ENCODE measurements at regions not wholly inside any gene's neighbourhood (a gene's known extent, or its start where the extent isn't known, plus 50 kb on each side); places are given as distances from the start of the nearest gene placed in this dataset.
A peak's percentile ranks its signal among the peaks of the same experiment; 100 is the strongest.
"Not testable (repeated sequence)": the region's sequence is repeated elsewhere in the genome, so short reads cannot be mapped to it uniquely, and the experiment has no call there.

- TF ChIP-seq CTCF (IDR thresholded peaks at IDR 0.05; ENCODE audit: extremely low read depth, insufficient read depth, missing control alignments), result no peak
- DNase-seq (ENCODE audit: low spot score), result peak; percentile 36
- in situ Hi-C loops (cut with MboI; ENCODE audit: low pct_unique_long_range_greater_than_20kb, low sequenced_read_pairs, unreplicated experiment), result no loop called here
Observed at GRCh38 chr2:75432761-75433361, 127.9 kb downstream of the EVA1A start.

GRCh38 chr2:75431763-75432162 lies 129.0 kb downstream of the EVA1A start:
- DNase-seq (ENCODE audit: low spot score), result peak; percentile 6
- no peak for TF ChIP-seq CTCF (IDR thresholded peaks at IDR 0.05; ENCODE audit: extremely low read depth, insufficient read depth, missing control alignments)
- in situ Hi-C loops (cut with MboI; ENCODE audit: low pct_unique_long_range_greater_than_20kb, low sequenced_read_pairs, unreplicated experiment), result no loop called here

- no peak for DNase-seq (ENCODE audit: low spot score)
- TF ChIP-seq CTCF (IDR thresholded peaks at IDR 0.05; ENCODE audit: extremely low read depth, insufficient read depth, missing control alignments), result no peak
- in situ Hi-C loops (cut with MboI; ENCODE audit: low pct_unique_long_range_greater_than_20kb, low sequenced_read_pairs, unreplicated experiment), result no loop called here
Observed at GRCh38 chr2:75431276-75431675, 129.5 kb downstream of the EVA1A start.

GRCh38 chr2:75430449-75430848 lies 130.3 kb downstream of the EVA1A start:
- in situ Hi-C loops (cut with MboI; ENCODE audit: low pct_unique_long_range_greater_than_20kb, low sequenced_read_pairs, unreplicated experiment); DNase-seq (ENCODE audit: low spot score): not testable (repeated sequence)

- in situ Hi-C loops (cut with MboI; ENCODE audit: low pct_unique_long_range_greater_than_20kb, low sequenced_read_pairs, unreplicated experiment), result no loop called here
- no peak for DNase-seq (ENCODE audit: low spot score)
- no peak for TF ChIP-seq CTCF (IDR thresholded peaks at IDR 0.05; ENCODE audit: extremely low read depth, insufficient read depth, missing control alignments)
Observed at GRCh38 chr2:75428646-75429443, 131.9 kb downstream of the EVA1A start.

- in situ Hi-C loops (cut with MboI; ENCODE audit: low pct_unique_long_range_greater_than_20kb, low sequenced_read_pairs, unreplicated experiment), result no loop called here
- TF ChIP-seq CTCF (IDR thresholded peaks at IDR 0.05; ENCODE audit: extremely low read depth, insufficient read depth, missing control alignments), result no peak
- DNase-seq (ENCODE audit: low spot score), result no peak
Observed at GRCh38 chr2:75428060-75428459, 132.7 kb downstream of the EVA1A start.

GRCh38 chr2:75424936-75425619 lies 135.7 kb downstream of the EVA1A start:
- in situ Hi-C loops (cut with MboI; ENCODE audit: low pct_unique_long_range_greater_than_20kb, low sequenced_read_pairs, unreplicated experiment), result no loop called here
- no peak for DNase-seq (ENCODE audit: low spot score)
- no peak for TF ChIP-seq CTCF (IDR thresholded peaks at IDR 0.05; ENCODE audit: extremely low read depth, insufficient read depth, missing control alignments)

All from GM13977 (cell line).